HL-60/S4 treated with phorbol 12-myristate 13-acetate at 8.2 ng/mL for 4 days and 3 days (cell line): ENCODE measurements at regions not wholly inside any gene's neighbourhood (a gene's known extent, or its start where the extent isn't known, plus 50 kb on each side); places are given as distances from the start of the nearest gene placed in this dataset.

Source experiments
- in situ Hi-C: fragments of 300-500 bp; cut with MboI; formaldehyde crosslinking; loops from 2 replicates; pipeline ENCODE4 v1.15.0; 2022; ENCODE audit warnings: low sequenced_read_pairs

DNA sequence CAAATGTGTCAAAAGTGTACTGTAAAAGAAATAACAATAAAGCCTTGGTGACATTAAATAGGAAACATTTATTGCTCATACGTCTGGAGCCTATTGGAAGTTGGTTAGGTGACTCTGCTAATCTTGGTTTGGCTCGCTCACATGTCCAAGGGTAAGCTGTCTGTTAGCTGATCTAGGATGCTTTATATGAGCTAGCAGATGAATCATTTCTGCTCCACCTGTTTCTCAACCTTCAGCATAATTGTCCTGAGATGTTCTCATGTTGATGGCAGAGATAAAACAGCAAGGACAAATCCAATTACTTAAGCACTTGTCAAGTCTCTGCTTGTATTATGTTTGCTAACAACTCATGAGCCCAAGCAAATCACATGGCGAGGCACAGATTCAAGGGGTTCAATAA, 56.0 kb upstream of the CD53 start:
- in situ Hi-C loops, result no loop called here

GRCh38 chr1:110811529-110811928, 61.4 kb upstream of the CD53 start:
- in situ Hi-C loops, result no loop called here

DNA sequence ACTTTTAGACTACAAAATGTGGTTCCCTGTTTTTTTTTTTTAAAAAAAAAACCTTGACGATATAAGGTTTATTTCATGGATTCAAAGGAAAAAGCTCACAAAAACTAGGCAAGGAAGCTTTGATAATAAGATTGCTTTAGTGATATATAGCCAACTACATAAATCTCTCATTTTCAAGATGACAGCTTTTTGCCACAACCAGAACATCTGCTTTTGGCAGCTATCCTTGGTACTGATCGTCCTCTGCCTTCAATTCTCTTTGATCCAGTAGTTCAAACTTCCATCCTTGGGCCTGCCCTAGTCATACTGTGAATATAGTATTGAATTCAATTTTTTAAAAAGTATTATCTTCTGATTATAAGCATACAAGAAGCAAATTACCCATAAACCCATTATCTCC, 72.9 kb upstream of the CD53 start:
- in situ Hi-C loops, result no loop called here

DNA sequence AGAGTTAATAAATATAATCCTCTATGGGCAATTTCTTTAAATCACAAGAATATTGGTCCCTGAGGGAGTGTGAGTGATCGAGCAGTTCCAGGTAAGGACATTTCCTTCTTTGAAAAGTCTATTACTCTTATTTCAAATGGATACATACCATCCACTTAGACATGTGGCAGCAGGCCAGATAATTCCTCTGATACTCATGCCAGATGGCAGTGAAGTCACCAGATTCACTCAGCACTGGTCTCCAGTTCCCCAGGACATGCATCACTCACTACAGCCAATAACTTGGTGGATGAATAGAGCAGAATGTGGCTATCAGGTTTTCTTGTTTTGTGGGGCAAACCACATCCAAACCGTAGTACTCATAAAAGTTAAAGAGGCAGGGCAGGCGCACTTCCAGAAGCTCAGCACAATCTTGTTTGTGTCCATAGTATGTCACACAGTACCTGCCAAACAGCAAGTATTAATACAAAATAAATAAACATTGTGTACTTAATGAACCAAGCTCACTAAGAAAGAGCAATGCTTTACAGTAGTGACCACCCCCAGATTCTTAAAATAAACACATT, 74.2 kb upstream of the CD53 start:
- in situ Hi-C loops, result no loop called here

- in situ Hi-C loops, result loop anchor here (10.0 kb wide), 1 partner anchor 164 kb away; no protein-coding TSS in a partner anchor
These were observed 84.3 kb upstream of the CD53 start for GRCh38 chr1:110788673-110789072.

GRCh38 chr1:110787328-110788071, 85.4 kb upstream of the CD53 start:
- in situ Hi-C loops, result loop anchor here (10.0 kb wide), 1 partner anchor 163 kb away; no protein-coding TSS in a partner anchor

DNA sequence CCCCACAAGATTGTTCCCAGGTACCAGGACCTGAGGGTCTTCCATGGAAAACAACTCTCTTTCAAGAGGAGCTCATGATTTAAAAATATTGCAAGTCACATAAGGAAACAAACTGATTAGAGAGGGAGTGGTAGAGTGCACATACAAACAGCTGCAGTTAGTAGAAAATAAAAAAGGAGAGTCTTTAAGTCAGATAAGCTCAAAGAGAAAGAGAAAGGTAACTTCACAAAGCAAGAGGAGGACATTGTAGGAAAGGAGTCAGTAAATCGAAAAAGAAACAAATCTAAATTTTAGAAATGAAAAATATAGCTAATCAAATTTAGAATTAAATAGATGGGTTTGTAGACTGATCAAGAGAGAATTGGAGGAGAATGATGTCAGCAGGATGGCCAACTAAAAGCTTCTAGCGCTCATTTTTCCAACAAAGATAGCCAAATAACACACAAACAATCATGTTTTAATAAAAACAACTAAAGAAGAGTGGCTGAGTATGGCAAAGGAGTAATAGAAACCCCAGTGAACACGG, 86.1 kb upstream of the CD53 start:
- in situ Hi-C loops, result loop anchor here (10.0 kb wide), 1 partner anchor 162 kb away; no protein-coding TSS in a partner anchor

- in situ Hi-C loops, result loop anchor here (10.0 kb wide), 1 partner anchor 161 kb away; no protein-coding TSS in a partner anchor
These were observed 87.3 kb upstream of the CD53 start for GRCh38 chr1:110785612-110786011.

DNA sequence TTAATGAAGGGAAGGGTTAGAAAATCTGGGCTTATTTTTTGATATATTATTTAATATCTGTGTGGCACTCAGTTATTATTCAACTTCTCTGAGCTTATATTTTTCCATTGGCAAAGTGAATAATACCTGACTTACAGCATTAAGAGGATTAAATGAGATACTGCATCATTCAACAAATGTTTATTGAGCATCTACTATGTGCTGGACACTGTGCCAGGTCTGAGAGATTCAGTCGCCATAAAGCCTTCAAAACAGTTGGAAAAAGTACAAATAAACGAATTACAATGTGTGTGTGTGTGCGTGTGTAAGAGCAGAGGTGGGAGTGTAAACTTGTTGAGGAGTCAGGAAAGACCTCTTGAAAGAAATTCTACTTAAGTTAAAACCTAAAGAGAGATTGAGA, 87.9 kb upstream of the CD53 start:
- in situ Hi-C loops, result loop anchor here (10.0 kb wide), 1 partner anchor 160 kb away; no protein-coding TSS in a partner anchor

DNA sequence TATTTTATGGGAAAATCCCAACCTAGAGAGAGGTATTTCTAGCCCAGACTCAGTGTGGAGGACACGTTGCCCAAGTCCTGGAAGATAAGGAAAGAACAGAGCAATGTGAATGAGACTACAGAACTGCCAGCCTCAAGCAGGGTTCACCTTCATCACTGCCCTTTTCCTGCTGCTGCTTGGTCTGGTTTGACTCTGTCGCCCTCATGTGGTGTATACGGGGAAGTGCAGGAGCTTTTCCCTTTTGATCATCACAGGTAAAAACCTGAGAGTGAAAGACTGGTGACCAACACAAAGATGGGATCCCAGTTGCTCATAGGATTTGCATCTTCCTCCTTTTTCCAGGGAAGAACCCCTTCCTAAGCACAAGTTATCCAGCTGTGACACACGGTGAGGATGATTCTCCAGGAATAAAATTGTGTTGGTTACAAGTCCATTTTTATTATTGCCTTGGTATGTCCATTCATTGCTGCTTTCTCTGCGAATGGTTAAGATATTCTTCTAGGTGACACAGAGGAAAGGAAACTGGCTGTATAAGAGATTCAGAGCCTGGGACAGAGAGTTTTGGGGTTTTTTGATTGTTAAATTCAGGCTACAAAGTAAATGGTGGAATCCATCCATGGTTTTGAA, 89.5 kb upstream of the CD53 start:
- in situ Hi-C loops, result loop anchor here (10.0 kb wide), 1 partner anchor 159 kb away; no protein-coding TSS in a partner anchor

GRCh38 chr1:110781525-110781924, 91.4 kb upstream of the CD53 start:
- in situ Hi-C loops, result loop anchor here (10.0 kb wide), 1 partner anchor 157 kb away; no protein-coding TSS in a partner anchor

GRCh38 chr1:110780600-110781484, 92.1 kb upstream of the CD53 start:
- in situ Hi-C loops, result loop anchor here (10.0 kb wide), 1 partner anchor 156 kb away; no protein-coding TSS in a partner anchor

DNA sequence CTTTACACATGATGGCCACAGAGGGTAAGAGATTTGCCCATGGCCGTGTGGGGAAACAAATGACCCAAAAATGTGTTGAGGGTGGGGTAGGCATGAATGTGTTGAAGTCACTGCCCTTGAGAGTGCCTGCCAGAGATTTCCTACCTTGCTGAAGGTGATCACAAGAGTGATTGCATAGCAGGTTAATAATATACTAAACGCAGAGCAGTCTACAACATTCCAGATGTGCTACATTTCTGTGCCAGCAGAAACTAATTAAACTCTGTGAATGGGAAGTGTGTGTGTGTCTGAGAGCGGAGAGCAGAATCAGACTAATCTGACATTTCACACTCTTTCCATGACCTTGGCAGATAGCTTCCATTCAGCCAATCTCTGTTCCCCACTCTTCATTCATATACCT, 93.3 kb upstream of the CD53 start:
- in situ Hi-C loops, result loop anchor here (10.0 kb wide), 1 partner anchor 155 kb away; no protein-coding TSS in a partner anchor

DNA sequence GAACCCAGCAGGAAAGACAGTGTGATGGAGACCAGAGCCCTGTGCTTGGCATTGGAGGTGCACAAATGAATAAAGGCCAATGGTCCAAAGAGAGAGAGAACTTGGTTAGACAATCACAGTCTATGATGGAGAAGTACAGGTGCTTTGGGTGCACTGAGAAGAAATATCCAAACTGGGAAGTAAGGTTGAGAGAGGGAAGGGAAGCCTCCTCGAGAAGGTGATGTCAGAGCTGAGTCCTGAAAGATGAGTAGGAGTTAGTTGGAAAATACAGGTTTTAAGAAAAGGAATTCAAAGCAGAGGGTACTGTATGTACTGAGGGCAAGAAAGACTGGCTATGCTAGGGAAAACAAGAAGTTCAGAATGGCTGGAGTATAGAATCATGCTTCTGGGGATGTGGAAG, 94.1 kb upstream of the CD53 start:
- in situ Hi-C loops, result no loop called here

- in situ Hi-C loops, result no loop called here
These were observed 95.7 kb upstream of the CD53 start for GRCh38 chr1:110777228-110777627.

DNA sequence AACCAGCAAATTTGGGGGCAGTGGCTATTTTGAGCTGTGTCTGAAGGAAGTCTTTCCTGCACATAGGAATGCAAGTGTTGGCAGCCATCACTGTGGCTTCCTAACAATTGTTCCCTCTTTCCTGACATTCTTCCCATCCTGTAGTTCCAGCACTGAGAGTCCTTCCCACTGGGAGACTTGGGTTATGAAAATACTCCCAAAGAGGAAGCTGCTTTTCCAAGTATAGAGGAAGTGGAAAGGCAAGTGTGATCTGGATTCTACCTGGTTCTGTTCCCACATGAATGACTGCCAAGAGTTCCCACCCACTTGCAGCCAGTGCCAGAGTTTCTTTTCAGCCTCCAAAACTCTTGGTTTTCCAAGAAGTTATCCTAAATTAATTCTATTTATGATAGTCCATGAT, 98.5 kb upstream of the CD53 start:
- in situ Hi-C loops, result no loop called here

- in situ Hi-C loops, result no loop called here
These were observed 99.1 kb upstream of the KCNA3 start for GRCh38 chr1:110773813-110774212.

DNA sequence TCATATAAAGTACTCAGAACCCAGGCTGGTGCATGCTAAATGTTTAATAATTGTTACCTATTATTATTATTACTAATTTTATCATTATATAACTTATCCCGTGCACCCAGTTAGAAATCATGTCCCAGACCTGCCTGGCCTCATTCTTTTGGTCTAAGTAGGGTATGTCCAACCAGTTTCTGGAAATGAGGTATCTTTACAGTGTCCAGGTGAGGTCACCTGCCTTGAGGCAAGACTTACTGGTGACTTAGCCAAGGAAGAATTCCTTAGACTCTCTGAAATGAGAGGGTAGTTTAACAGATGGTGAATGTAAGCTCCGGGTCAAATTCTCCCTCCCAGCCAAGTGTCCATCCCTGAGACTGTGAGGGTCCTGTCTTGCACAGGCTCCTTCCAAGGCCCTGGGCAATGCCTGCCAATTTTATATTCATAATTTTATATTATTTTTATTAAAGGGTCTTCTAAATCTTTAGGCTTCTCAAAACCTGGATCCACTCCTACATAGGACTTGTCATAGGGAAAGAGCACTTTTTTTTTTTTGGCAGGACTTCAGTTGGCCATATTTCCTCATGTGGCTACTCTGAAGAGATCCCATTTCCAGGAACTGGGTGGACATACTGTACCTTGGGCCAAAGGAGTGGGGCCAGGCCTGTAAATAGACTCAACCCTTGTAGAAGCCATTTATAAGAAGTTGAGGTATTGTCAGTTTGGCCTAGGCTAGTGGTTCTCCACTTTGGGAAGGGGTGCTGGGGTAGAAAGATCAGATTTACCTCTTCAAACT, 96.7 kb upstream of the KCNA3 start:
- in situ Hi-C loops, result no loop called here

DNA sequence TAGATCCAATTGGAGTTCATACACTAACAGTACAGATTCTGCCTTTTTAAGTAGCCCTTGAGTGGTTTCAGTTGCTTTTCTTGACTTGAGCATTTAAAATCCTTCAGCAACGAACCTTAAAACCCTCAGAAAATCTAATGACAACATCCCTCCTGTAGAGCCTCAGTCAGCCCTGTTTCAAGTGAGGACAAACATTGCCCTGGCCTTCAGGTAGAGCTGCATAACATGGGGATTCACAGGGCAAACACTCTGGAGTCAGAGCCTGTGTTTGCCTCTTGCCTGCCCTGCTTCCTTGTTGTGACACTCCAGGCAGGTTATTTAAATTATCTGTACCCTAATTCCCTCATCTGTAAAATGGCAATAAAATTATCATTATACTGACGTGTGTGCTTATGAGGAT, 96.1 kb upstream of the KCNA3 start:
- in situ Hi-C loops, result no loop called here

DNA sequence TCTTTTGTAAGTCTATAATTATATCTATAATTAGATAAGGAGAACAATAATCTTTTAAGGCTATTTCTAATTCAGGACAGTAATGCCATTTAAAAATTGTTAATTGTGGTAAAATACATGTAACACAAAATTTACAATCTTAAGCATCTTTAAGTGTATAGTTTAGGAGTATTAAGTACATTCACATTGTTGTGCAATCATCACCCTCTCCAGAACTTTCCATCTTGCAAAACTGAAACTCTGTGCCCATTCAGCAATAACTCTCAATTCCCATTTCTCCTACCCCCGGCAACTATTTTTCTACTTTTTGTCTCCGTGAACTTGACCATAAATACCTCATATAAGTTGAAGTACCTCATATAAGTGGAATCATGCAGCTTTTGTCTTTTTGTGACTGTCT, 93.9 kb upstream of the KCNA3 start:
- in situ Hi-C loops, result no loop called here
